Kidney epithelial cell (primary cell): ENCODE measurements at regions not wholly inside any gene's neighbourhood (a gene's known extent, or its start where the extent isn't known, plus 50 kb on each side); places are given as distances from the start of the nearest gene placed in this dataset.
"Not testable (repeated sequence)": the region's sequence is repeated elsewhere in the genome, so short reads cannot be mapped to it uniquely, and the experiment has no call there.

Source experiments
- DNase-seq: peaks from one replicate; pipeline ENCODE4 v3.0.0-alpha.2; 2010; ENCODE audit warnings: low read depth
- H3K27me3 ChIP-seq: 2 replicates; pipeline ENCODE4 v1.6.0; 2011; ENCODE audit warnings: low read length; ENCODE audit not compliant: control insufficient read depth, insufficient read depth
- H3K36me3 ChIP-seq: 2 replicates; pipeline ENCODE4 v1.5.1; 2011; ENCODE audit warnings: low read length; ENCODE audit not compliant: control insufficient read depth, insufficient read depth
- H3K4me3 ChIP-seq: 2 replicates; pipeline ENCODE4 v1.5.1; 2011; ENCODE audit warnings: low read depth, mild to moderate bottlenecking, control low read depth, low read length
- CTCF ChIP-seq: IDR thresholded peaks from 2 replicates; pipeline ENCODE4 v1.5.1; 2011; ENCODE audit warnings: mild to moderate bottlenecking, moderate library complexity, low read length, control low read depth, inconsistent platforms; ENCODE audit not compliant: insufficient read depth, poor library complexity, severe bottlenecking

DNA sequence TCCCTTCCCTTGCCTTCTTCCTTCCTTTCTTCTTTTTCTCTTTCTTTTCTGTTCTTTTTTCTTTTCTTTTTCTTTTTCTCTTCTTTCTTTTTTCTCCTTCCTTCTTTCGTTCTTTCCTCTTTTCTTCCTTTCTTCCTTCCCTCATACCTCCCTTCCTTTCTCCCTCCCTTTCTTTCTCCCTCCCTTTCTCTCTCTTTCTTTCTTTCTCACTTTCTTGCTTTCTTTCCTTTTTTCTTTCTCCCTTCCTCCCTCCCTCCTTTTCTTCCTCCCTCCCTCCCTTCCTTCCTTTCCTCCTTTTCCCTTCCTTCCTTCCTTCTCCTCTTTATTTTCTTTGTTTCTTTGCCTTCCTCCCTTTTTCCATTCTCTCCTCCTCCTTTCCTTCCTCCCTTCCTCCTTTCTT lies 96.3 kb downstream of the POM121L12 start:
- no peaks in the 10 kb centered on the region for H3K27me3 ChIP-seq
- TF ChIP-seq CTCF: no peak
- H3K36me3 ChIP-seq: no peaks in the 10 kb centered on the region
- H3K4me3 ChIP-seq: no peak overlapping the region
- no peak for DNase-seq

- TF ChIP-seq CTCF: no peak
- DNase-seq: no peak
- H3K27me3 ChIP-seq: no peaks in the 10 kb centered on the region
- no peak overlapping the region for H3K4me3 ChIP-seq
- no peaks in the 10 kb centered on the region for H3K36me3 ChIP-seq
Measured at GRCh38 chr7:53151496-53151895, 116.1 kb downstream of the POM121L12 start.

DNA sequence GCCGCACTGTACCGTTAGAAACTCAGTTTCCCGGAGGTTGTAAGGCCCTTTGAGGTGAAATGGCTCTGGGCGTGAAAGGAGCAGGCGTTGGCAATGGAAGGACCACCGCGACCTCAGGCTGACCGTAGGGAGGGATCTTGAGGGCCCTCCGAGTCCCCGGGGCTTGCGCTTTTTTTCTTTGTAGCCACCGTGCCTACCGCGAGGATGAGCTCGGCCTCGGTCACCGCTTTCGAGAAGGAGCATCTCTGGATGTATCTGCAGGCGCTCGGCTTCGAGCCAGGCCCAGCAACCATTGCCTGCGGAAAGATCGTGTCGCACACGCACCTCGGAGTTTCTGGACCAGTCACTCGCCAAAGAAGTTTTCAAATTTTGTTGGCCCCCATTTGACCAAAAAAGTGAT lies 151.8 kb downstream of the POM121L12 start:
- not testable (repeated sequence) for DNase-seq, H3K36me3 ChIP-seq, H3K27me3 ChIP-seq, H3K4me3 ChIP-seq

- no peaks in the 10 kb centered on the region for H3K27me3 ChIP-seq
- H3K36me3 ChIP-seq: no peaks in the 10 kb centered on the region
- TF ChIP-seq CTCF: no peak
- H3K4me3 ChIP-seq: no peak overlapping the region
- DNase-seq: no peak
Measured at GRCh38 chr7:53191191-53191695, 155.8 kb downstream of the POM121L12 start.

DNA sequence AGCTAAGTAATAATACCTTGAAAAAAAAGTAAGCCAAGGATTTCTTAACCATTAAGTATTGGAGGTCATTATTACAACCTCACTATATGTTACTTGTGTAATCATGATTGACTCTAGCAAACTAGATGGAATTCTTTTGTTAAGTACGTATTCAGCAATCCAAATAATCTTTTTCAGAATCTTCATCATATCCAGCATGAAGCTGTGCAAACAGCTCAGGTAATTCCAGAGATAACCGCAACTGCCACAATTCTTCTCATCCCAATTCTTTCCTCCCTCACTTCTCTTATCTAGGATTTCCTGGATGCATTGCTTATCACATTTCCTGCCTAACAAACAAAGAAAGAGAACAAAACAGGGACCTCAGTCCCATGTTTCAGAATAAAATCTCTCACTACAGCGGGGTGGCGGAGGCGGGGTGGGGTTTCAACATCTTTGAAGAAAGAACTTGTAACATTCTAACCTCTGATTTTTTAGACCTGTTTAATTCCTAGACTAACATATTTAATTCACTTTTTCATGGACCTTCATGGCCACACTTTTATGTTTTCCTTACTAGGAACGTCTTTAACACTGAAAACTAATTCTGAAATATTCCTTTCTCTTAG lies 156.5 kb downstream of the POM121L12 start:
- Histone ChIP-seq H3K36me3 (no peaks in the 10 kb centered on the region), H3K27me3 (no peaks in the 10 kb centered on the region), H3K4me3 (no peak overlapping the region)
- no peak for DNase-seq
- TF ChIP-seq CTCF: no peak

DNA sequence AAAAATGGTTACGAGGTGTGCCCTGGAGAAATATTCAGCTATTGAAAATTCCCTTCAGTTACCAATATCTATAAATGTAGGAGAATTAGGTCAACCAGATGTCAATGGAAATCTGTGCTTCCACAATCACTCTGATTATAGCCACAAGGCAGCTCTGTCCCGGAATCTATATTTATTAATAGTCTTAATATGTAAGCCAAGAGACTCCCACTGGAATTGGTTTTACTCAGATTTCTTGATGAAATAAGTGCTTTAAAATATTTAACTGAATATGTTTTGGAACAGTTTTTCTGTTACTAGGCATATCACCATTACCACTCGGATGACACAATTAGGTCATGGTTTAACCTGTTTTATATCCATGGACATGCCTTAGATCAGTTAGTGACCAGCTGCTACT lies 169.6 kb downstream of the POM121L12 start:
- no peak overlapping the region for H3K4me3 ChIP-seq
- H3K36me3 ChIP-seq: no peaks in the 10 kb centered on the region
- no peak for TF ChIP-seq CTCF
- H3K27me3 ChIP-seq: no peaks in the 10 kb centered on the region
- no peak for DNase-seq
